Left ventricle myocardium inferior (tissue), 1 donor: ENCODE measurements at regions not wholly inside any gene's neighbourhood (a gene's known extent, or its start where the extent isn't known, plus 50 kb on each side); places are given as distances from the start of the nearest gene placed in this dataset.

Experiments used
- DNase-seq: peaks from one replicate; pipeline ENCODE4 v3.0.0-alpha.2; 2020
- H3K27ac ChIP-seq: fragments of 200-600 bp; replicated peaks from 2 replicates; pipeline ENCODE4 v1.8.0; 2021
- H3K27me3 ChIP-seq: fragments of 200-600 bp; 2 replicates; pipeline ENCODE4 v1.8.0; 2021; ENCODE audit warnings: low read depth
- H3K36me3 ChIP-seq: fragments of 200-600 bp; 2 replicates; pipeline ENCODE4 v1.8.0; 2021
- H3K4me1 ChIP-seq: fragments of 200-600 bp; 2 replicates; pipeline ENCODE4 v1.8.0; 2021
- H3K4me3 ChIP-seq: fragments of 200-600 bp; 2 replicates; pipeline ENCODE4 v1.8.0; 2021; ENCODE audit warnings: mild to moderate bottlenecking, moderate library complexity
- H3K9me3 ChIP-seq: fragments of 200-600 bp; replicated peaks from 2 replicates; pipeline ENCODE4 v1.8.0; 2021
- intact Hi-C: fragments of 100-400 bp; cut with micrococcal nuclease; formaldehyde crosslinking; loops from one replicate; pipeline ENCODE4 v1.11.0; 2022
- TF ChIP-seq, protein P1 (sequence below): fragments of 200-600 bp; IDR thresholded peaks from 2 replicates; pipeline ENCODE4 v1.8.0; 2021; ENCODE audit warnings: antibody characterized with exemption, mild to moderate bottlenecking, borderline replicate concordance
- donor health status: DM: no; HTN: yes; CAD: no; lungs with severe emphysema.

GRCh38 chr15:60086681-60087429 lies 82.7 kb downstream of the FOXB1 start:
- H3K9me3 ChIP-seq = no peaks in the 10 kb centered on the region
- intact Hi-C loops = no loop called here
- H3K27me3 ChIP-seq = peaks cover 53% of the 10 kb centered on the region

DNA sequence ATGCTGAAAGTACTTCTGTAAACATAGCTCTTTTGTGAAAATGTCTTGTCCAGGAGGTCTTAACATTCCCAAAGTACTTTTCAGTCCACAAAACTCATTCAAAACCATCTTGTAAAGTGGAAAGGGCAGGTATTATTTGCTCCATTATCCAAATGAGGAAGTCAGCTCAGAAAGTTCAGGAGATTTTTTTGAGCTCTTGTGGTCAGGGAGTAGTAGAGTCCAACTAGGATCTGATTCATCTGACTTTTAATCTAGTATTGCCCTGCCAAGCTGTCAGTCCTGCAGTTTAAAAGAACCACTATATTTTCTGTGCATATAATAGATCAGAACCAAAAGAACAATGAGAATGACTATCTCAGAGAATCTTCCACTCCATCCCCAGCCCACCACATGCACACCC lies 83.5 kb downstream of the FOXB1 start:
- H3K4me1 ChIP-seq = no peaks in the 10 kb centered on the region
- no peak overlapping the region for H3K4me3 ChIP-seq
- no peaks in the 10 kb centered on the region for H3K36me3 ChIP-seq
- H3K27me3 ChIP-seq = peaks cover 57% of the 10 kb centered on the region
- no peak for DNase-seq
- intact Hi-C loops = no loop called here
- H3K9me3 ChIP-seq = no peaks in the 10 kb centered on the region
- TF ChIP-seq, protein P1, sequence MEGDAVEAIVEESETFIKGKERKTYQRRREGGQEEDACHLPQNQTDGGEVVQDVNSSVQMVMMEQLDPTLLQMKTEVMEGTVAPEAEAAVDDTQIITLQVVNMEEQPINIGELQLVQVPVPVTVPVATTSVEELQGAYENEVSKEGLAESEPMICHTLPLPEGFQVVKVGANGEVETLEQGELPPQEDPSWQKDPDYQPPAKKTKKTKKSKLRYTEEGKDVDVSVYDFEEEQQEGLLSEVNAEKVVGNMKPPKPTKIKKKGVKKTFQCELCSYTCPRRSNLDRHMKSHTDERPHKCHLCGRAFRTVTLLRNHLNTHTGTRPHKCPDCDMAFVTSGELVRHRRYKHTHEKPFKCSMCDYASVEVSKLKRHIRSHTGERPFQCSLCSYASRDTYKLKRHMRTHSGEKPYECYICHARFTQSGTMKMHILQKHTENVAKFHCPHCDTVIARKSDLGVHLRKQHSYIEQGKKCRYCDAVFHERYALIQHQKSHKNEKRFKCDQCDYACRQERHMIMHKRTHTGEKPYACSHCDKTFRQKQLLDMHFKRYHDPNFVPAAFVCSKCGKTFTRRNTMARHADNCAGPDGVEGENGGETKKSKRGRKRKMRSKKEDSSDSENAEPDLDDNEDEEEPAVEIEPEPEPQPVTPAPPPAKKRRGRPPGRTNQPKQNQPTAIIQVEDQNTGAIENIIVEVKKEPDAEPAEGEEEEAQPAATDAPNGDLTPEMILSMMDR = no peak
- H3K27ac ChIP-seq = no peak overlapping the region

More at GRCh38 chr15:60086681-60087429, 82.7 kb downstream of the FOXB1 start:
- Histone ChIP-seq H3K27ac (no peak overlapping the region), H3K4me1 (no peaks in the 10 kb centered on the region), H3K4me3 (no peak overlapping the region), H3K36me3 (no peaks in the 10 kb centered on the region)
- TF ChIP-seq, protein P1 = no peak
- DNase-seq = no peak

- intact Hi-C loops = no loop called here
- H3K9me3 ChIP-seq = no peaks in the 10 kb centered on the region
Measured at GRCh38 chr15:60090747-60091146, 86.6 kb downstream of the FOXB1 start.

GRCh38 chr15:60091157-60091556 lies 87.0 kb downstream of the FOXB1 start:
- no peak for DNase-seq
- H3K9me3 ChIP-seq = no peaks in the 10 kb centered on the region
- H3K36me3 ChIP-seq = no peaks in the 10 kb centered on the region
- intact Hi-C loops = no loop called here
- no peaks in the 10 kb centered on the region for H3K4me1 ChIP-seq
- H3K27me3 ChIP-seq = peaks cover 64% of the 10 kb centered on the region
- H3K27ac ChIP-seq = no peak overlapping the region
- no peak overlapping the region for H3K4me3 ChIP-seq
- TF ChIP-seq, protein P1 = no peak

More at GRCh38 chr15:60090747-60091146, 86.6 kb downstream of the FOXB1 start:
- H3K27me3 ChIP-seq = peaks cover 62% of the 10 kb centered on the region
- no peak overlapping the region for H3K27ac ChIP-seq
- no peaks in the 10 kb centered on the region for H3K36me3 ChIP-seq
- no peak overlapping the region for H3K4me3 ChIP-seq
- no peaks in the 10 kb centered on the region for H3K4me1 ChIP-seq
- DNase-seq = no peak
- TF ChIP-seq, protein P1 = no peak

- H3K4me3 ChIP-seq = no peak overlapping the region
- peaks cover 6% of the 10 kb centered on the region for H3K9me3 ChIP-seq
- no peaks in the 10 kb centered on the region for H3K4me1 ChIP-seq
- peaks cover 59% of the 10 kb centered on the region for H3K27me3 ChIP-seq
- no peak for DNase-seq
- H3K36me3 ChIP-seq = no peaks in the 10 kb centered on the region
- intact Hi-C loops = no loop called here
- no peak overlapping the region for H3K27ac ChIP-seq
- TF ChIP-seq, protein P1 = no peak
Measured at GRCh38 chr15:60091911-60092310, 87.8 kb downstream of the FOXB1 start.
